ENCODE measurements at regions not wholly inside any gene's neighbourhood (a gene's known extent, or its start where the extent isn't known, plus 50 kb on each side); places are given as distances from the start of the nearest gene placed in this dataset.

GRCh38 chr13:104779311-104779993 lies 1713.2 kb upstream of the SLC10A2 start:
- no peak for DNase-seq

GRCh38 chr13:104773775-104774174 lies 1707.6 kb upstream of the SLC10A2 start:
- DNase-seq: no peak

DNA sequence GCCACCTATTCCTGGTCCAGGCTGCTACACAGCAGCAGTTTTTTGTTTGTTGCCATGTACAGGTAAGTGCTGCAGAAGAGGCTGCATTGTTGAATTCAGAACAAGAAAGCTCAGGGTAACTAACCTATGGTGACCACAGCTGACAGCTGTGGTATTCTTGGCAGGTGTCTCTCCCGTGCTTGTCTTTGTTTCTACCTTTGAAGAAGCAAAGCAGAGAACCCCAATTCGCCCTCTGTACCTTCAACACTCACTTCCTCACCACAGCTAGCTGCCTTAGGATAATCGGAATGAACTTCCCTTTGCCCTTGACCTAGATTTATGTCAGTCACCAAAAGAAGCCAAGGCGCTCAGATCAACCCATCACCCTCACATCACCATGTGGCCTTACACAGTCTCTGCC lies 1703.3 kb upstream of the SLC10A2 start:
- DNase-seq: no peak

DNA sequence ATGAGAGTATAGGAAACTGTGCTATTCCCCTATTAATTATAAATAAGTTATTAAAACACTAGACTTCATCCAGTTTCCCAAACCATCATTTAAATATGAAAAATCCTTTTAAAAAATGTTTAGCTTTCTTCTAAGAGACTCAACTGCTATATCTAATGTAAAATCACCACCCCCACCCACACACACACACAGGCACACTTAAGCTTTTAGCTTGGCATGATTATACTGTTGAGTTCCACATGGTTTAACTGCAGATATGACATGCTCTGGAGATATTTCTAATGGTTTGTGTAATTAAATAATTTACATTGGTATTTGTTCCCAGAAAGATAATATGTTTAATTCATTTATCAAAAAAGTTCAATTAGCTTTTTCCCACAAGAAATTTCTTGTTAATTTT lies 1700.1 kb upstream of the SLC10A2 start:
- no peak for DNase-seq

- no peak for DNase-seq
Observed at GRCh38 chr13:104764600-104764999, 1698.4 kb upstream of the SLC10A2 start.

- no peak for DNase-seq
Observed at GRCh38 chr13:104759069-104759468, 1692.9 kb upstream of the SLC10A2 start.

DNA sequence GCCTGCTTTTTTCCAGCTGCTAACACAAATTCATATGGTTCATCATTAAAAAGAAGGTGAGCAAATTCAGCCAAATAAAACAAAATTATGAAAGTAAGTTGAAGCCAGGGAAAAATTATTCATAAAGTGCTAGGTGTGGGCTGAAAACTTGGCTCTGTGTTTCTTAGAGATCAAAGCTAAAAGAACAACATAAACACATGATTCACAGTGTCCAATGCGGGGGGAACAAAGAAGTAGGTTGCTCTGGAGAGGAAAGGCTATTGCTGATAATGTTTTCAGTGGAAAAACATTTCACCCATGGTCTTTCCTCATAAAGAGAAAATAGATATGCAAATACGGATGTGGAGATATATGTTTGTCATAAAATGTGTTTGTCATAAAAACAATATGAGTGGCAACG lies 1691.5 kb upstream of the SLC10A2 start:
- DNase-seq: no peak

DNA sequence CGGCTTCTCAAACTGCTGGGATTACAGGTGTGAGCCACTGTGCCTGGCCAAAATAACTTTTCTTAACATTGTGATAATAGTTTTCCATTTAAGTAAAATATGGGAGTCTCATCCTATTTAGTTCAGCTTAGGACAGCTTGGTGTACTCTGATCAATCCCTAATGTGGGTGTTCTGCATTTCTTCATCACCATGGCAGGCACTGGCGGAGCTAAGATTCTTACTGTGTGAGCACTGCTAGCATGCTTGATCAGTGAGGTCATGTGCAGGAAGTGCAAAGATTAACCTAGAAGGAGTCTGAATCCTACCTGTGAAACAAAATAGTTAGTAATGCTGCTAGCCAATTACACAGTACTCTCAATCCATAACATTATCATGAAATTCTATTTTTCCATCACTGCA lies 1684.2 kb upstream of the SLC10A2 start:
- no peak for DNase-seq

DNA sequence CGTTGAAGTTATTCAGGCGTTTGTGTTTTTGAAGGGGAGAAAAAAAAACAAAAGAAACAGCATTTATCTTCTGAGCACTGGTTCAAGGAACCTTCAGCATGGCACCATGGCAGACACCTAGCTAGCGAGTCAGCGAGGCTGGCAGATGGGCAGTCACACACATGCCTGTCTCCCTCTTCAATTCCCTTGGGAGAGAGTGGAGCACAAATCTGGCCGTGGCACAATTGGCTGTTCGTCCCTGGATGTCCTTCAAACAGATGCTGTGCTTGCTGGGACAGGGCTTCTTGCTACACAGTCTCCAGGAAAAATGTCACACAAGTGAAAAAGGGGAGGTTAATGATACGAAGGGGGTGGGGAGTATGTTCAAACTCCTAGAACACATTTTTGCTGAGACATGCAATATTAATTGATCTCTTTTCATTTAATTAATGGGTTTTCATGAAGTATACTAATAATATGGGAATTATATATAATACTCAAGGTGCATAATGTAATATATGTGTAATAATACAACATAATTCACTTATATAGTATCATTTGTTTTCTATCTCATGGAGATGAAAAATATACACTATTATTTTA lies 1674.5 kb upstream of the SLC10A2 start:
- no peak for DNase-seq

DNA sequence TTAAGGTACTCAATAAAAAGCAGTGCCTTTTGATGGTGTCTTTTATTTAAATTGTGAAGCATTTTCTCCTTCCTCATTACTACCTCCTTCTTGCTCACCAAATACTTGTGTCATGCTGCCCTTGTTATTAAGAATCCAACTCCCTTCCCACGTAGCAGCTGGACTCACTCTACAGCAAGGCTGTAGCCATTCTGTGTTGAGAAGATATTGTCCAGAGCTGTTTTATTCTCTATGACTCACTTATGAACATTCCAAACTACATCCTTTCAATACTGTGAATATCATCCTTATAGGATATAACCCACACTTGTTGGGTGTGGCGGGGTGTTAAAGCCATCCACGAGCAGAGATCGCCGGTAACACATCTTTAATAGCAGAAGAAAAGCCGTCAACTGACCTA lies 1671.5 kb upstream of the SLC10A2 start:
- no peak for DNase-seq

DNA sequence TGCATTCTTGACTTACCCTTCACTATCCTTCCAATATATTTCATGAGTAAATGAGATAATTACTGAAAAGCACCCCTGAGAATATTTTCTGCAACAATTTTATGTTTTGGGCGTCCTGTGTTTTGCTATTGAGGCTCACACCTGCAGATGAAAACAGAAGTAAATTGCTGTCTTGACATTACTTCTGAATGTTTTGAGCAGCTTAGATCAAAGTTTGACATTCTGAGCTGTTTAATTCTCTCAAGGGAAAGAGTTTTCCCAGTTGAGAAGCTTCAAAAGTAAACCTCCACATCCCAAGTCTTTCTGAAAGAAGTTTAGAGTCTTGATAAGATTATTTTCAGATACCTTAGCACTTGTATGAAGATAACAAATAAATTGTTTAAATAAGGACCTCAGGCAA lies 1667.2 kb upstream of the SLC10A2 start:
- no peak for DNase-seq

GRCh38 chr13:104715111-104715510 lies 1648.9 kb upstream of the SLC10A2 start:
- DNase-seq: no peak

DNA sequence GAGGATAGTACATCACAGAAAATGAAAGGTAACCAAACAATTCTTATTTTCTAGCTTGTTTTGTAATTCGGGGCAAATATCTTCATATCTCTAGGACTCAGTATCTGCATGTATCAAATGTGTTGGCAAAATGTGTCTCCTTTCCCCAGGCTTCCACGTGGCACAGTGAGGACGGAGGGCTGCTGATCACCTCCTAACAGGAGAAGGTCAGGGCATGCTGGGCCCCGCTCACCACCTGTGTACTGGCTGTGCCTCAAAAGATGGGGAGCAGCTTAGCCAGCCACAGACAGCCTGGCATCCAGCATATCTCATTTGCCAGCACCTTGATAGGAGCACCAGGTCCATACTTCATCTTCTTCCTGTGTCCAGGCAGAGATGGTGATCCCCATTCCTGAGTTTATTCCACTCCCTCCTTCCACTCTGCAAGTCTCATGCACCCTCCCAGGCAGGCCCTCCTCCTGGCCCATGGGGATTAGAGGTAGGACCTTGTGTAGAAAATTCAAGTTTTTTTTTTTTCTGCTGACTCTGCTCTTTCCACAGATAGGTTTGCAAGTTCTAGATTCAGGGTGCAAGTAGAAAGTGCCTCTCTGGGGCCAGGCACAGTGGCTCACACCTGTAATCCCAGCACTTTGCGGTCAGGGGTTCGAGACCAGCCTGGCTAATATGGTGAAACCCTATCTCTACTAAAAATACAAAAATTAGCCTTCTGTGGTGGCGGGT lies 1639.0 kb upstream of the SLC10A2 start:
- no peak for DNase-seq

- DNase-seq: no peak
Observed at GRCh38 chr13:104701591-104701990, 1635.4 kb upstream of the SLC10A2 start.

DNA sequence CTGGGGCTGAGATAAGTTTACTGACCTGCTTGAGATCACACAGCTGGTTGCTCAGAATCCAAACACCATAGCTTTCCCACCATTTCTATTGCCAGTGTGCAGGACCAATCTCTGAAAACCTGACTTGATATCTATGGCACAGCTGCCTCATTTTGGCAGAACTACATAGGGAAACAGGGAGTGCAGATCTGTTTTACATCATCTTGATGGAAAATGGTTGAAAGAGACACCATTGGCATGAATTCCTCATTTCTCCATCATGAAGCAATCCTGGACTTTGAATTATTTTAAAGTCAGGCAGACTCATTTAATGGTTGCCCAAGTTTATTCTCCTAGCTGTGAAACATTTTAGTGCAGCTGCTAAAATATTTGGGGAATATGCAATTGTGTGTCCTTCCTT lies 1628.2 kb upstream of the SLC10A2 start:
- no peak for DNase-seq

DNA sequence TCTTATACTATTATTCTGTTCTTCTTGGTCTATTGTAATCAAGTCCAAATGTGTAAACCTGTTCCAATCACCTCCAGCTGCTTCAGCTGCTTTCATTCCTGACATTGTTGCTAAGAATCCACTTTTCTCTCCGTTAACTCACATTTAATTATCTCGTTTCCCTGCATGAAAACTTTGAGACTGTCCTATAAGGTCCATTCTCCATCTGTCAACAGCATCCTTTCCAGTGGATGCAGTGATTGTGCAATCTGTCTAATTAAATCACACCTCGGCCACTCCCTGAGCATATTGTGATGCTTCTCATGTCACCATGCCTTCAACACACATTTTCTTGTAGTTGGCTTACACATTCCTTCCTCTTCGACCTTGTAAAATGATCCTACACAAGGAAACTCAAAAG lies 1626.9 kb upstream of the SLC10A2 start:
- DNase-seq: no peak

GRCh38 chr13:104691767-104692467 lies 1625.7 kb upstream of the SLC10A2 start:
- no peak for DNase-seq

- DNase-seq: no peak
Observed at GRCh38 chr13:104686484-104686883, 1620.3 kb upstream of the SLC10A2 start.

DNA sequence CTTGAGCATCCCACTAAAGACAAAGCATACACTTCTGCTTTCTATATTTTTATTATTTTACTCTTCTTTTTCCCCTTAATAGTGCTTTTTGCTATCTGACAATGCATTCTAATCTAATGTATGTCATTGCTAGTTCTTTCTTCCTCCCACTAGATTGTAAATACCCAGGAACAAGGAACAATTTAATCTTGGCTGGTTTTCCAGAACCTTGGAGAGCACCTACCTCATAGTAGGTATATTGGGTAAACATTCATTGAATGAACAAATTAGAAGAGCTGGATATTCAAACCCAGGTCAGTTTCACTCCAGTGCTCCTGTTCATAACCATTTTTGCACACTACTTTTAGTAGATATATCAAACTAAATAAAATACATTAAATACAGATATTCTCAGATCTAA lies 1617.6 kb upstream of the SLC10A2 start:
- DNase-seq: no peak

DNA sequence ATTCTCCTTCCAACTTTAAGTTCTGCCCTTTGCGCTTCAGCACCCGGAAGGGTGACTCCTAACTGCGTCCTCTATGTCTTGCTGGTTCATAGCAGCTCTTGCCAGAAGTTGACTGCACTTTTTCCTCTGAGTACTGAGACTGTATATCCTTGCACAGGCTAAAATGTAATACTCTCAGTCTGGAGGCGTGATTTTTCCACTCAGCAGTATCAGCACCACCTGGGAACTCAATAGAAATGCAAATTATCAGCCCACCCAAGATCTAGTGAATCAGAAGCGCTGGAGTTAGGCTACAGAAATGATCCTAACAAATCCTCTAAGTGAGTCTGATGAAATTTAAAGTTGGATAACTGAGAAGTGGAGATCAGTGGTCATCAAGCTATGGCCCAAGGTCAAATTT lies 1611.9 kb upstream of the SLC10A2 start:
- no peak for DNase-seq

DNA sequence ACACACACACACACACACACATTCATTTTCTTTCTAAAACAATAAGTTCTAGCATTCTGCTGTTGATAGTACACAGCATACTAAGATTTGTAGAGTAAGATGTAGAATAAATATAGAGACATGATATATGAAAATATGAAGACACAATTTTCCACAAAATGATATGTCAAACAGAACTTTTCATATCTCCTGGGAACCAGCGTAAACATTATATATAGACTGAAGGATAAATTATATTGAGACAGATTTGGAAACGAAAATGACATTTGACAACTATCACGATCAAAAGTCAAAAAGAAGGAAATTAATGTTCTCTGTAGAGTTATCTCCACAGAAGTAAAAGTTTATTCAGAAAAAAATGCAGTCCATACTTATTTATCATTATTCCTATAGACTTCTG lies 1605.7 kb upstream of the SLC10A2 start:
- no peak for DNase-seq

GRCh38 chr13:104657196-104657595 lies 1591.0 kb upstream of the SLC10A2 start:
- no peak for DNase-seq

- DNase-seq: no peak
Observed at GRCh38 chr13:104650431-104650830, 1584.2 kb upstream of the SLC10A2 start.

DNA sequence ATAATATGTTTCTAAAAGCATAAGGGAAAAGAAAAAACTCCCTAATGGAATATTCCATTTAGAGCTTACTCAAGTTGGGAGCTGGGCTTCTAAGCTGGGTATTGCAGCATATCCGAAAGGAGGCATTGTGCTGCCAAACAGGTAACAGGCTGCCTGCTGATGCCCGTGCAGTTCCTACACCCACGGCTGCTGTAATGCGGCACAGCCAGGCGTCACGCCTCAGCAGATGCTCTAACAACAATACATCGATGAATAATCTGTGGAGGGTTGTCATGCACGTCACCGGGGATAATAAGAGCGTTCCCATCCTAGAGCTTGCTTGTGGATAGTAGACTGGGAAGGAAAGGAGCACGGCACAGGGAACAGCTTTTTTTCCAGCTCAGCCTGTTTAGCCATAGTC lies 1582.1 kb upstream of the SLC10A2 start:
- no peak for DNase-seq
